MM.1S (cell line): ENCODE measurements at regions not wholly inside any gene's neighbourhood (a gene's known extent, or its start where the extent isn't known, plus 50 kb on each side); places are given as distances from the start of the nearest gene placed in this dataset.

ENCODE experiments used
- EZH2 ChIP-seq: fragments of 300-600 bp; sonication (generic); optimal IDR thresholded peaks from 2 replicates; pipeline ENCODE3; 2017; ENCODE audit warnings: low read depth, mild to moderate bottlenecking, antibody characterized with exemption, low read length, mixed read lengths
- EZH2phosphoT487 ChIP-seq: fragments of 300-600 bp; sonication (generic); IDR thresholded peaks from 2 replicates; pipeline ENCODE4 v1.6.1; 2018; ENCODE audit warnings: antibody characterized with exemption, low read length
- TF ChIP-seq, protein P1 (sequence below): fragments of 300-600 bp; sonication (generic); IDR thresholded peaks from 2 replicates; pipeline ENCODE4 v1.5.1; 2016; ENCODE audit warnings: antibody characterized with exemption, low read length, mixed read lengths

- TF ChIP-seq, protein P1, sequence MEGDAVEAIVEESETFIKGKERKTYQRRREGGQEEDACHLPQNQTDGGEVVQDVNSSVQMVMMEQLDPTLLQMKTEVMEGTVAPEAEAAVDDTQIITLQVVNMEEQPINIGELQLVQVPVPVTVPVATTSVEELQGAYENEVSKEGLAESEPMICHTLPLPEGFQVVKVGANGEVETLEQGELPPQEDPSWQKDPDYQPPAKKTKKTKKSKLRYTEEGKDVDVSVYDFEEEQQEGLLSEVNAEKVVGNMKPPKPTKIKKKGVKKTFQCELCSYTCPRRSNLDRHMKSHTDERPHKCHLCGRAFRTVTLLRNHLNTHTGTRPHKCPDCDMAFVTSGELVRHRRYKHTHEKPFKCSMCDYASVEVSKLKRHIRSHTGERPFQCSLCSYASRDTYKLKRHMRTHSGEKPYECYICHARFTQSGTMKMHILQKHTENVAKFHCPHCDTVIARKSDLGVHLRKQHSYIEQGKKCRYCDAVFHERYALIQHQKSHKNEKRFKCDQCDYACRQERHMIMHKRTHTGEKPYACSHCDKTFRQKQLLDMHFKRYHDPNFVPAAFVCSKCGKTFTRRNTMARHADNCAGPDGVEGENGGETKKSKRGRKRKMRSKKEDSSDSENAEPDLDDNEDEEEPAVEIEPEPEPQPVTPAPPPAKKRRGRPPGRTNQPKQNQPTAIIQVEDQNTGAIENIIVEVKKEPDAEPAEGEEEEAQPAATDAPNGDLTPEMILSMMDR: no peak
- no peak for TF ChIP-seq EZH2
- TF ChIP-seq EZH2phosphoT487: no peak
These were observed 84.8 kb upstream of the ANKRD28 start for GRCh38 chr3:15882577-15882976.
